ENCODE measurements at regions not wholly inside any gene's neighbourhood (a gene's known extent, or its start where the extent isn't known, plus 50 kb on each side); places are given as distances from the start of the nearest gene placed in this dataset.

DNA sequence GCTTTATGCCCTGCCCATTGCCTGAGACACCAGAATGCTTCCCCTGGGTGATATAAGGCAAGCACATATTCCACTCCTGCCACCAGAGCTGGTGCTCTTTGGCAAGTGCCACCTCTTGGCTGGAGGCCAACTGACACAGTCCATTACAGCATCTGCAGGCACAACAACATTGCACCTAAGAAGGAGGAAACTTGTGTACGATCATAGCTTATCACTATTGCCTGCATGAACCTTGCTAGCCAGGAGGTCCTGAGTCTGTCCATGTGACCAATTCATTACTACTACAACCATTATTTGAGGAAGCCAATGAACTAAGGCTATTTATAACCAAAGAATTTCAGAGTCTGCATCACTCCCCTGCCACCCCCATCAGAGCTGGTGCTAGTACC, 119.8 kb upstream of the SCAF11 start:
- no peak overlapping the region for H4K91ac ChIP-seq (ENCODE audit: low read depth, low read length)
- no peak overlapping the region for H3K4me3 ChIP-seq (ENCODE audit: low read depth, low read length)
- H2BK120ac ChIP-seq (ENCODE audit: insufficient read depth, low read length, poor library complexity): no peak overlapping the region
- no peak overlapping the region for H2AK5ac ChIP-seq (ENCODE audit: low read length)
- no peak overlapping the region for H3K27ac ChIP-seq (ENCODE audit: low read depth, low read length)
- no peak overlapping the region for H2BK12ac ChIP-seq (ENCODE audit: low read length)
- no CpG with 5 or more reads among the region's 1 CpG for WGBS (ENCODE audit: extremely low coverage, insufficient coverage, insufficient read length)
- H3K79me1 ChIP-seq (ENCODE audit: low read length): no peaks in the 10 kb centered on the region
- no peak overlapping the region for H3K14ac ChIP-seq (ENCODE audit: low read length)
- H2AFZ ChIP-seq (ENCODE audit: insufficient read depth, low read length, poor library complexity): no peak overlapping the region
- no peak overlapping the region for H2BK5ac ChIP-seq (ENCODE audit: low read depth, low read length, poor library complexity)
- no peak for DNase-seq
- no peak overlapping the region for H3K23ac ChIP-seq (ENCODE audit: low read length)
- H3K9me3 ChIP-seq (ENCODE audit: insufficient read depth, low read depth, low read length): peaks cover 1% of the 10 kb centered on the region
- no peak overlapping the region for H3K4me2 ChIP-seq (ENCODE audit: low read length)
- H4K8ac ChIP-seq (ENCODE audit: low read depth, low read length): no peak overlapping the region
- no peaks in the 10 kb centered on the region for H3K36me3 ChIP-seq (ENCODE audit: control insufficient read depth in 1 of 2, insufficient read depth in 2 of 2, low read length in 2 of 2)
- H3K79me2 ChIP-seq (ENCODE audit: control insufficient read depth, insufficient read depth, low read length, poor library complexity): no peaks in the 10 kb centered on the region
- no peaks in the 10 kb centered on the region for H3K27me3 ChIP-seq (ENCODE audit: insufficient read depth, low read length)
- H3K9ac ChIP-seq (ENCODE audit: low read length): no peak overlapping the region
- H4K12ac ChIP-seq (ENCODE audit: low read depth, low read length): no peak overlapping the region
- H3K4ac ChIP-seq (ENCODE audit: low read depth, low read length): no peak overlapping the region
- no peak overlapping the region for H3K18ac ChIP-seq (ENCODE audit: low read length)
- peaks cover 5 to 6% of the 10 kb centered on the region in 2 experiments for H3K4me1 ChIP-seq (ENCODE audit: control insufficient read depth in 1 of 2, insufficient read depth in 2 of 2, low read length in 2 of 2)

- H3K23ac ChIP-seq (ENCODE audit: low read length): no peak overlapping the region
- H3K27ac ChIP-seq (ENCODE audit: low read depth, low read length): no peak overlapping the region
- no peak overlapping the region for H2BK12ac ChIP-seq (ENCODE audit: low read length)
- no peak overlapping the region for H2AFZ ChIP-seq (ENCODE audit: insufficient read depth, low read length, poor library complexity)
- no peak overlapping the region for H4K8ac ChIP-seq (ENCODE audit: low read depth, low read length)
- H3K36me3 ChIP-seq (ENCODE audit: control insufficient read depth in 1 of 2, insufficient read depth in 2 of 2, low read length in 2 of 2): no peaks in the 10 kb centered on the region
- H3K9me3 ChIP-seq (ENCODE audit: insufficient read depth, low read depth, low read length): peaks cover 1% of the 10 kb centered on the region
- no peak overlapping the region for H2BK120ac ChIP-seq (ENCODE audit: insufficient read depth, low read length, poor library complexity)
- H2AK5ac ChIP-seq (ENCODE audit: low read length): no peak overlapping the region
- no peaks in the 10 kb centered on the region for H3K79me1 ChIP-seq (ENCODE audit: low read length)
- no peak overlapping the region for H3K18ac ChIP-seq (ENCODE audit: low read length)
- H3K9ac ChIP-seq (ENCODE audit: low read length): no peak overlapping the region
- H3K27me3 ChIP-seq (ENCODE audit: insufficient read depth, low read length): no peaks in the 10 kb centered on the region
- no peak overlapping the region for H4K12ac ChIP-seq (ENCODE audit: low read depth, low read length)
- H3K4me1 ChIP-seq (ENCODE audit: control insufficient read depth in 1 of 2, insufficient read depth in 2 of 2, low read length in 2 of 2): peaks cover 5 to 6% of the 10 kb centered on the region in 2 experiments
- H3K4ac ChIP-seq (ENCODE audit: low read depth, low read length): no peak overlapping the region
- H3K79me2 ChIP-seq (ENCODE audit: control insufficient read depth, insufficient read depth, low read length, poor library complexity): no peaks in the 10 kb centered on the region
- H3K4me2 ChIP-seq (ENCODE audit: low read length): no peak overlapping the region
- no peak for DNase-seq
- no peak overlapping the region for H2BK5ac ChIP-seq (ENCODE audit: low read depth, low read length, poor library complexity)
- H4K91ac ChIP-seq (ENCODE audit: low read depth, low read length): no peak overlapping the region
- no CpG with 5 or more reads among the region's 9 CpGs for WGBS (ENCODE audit: extremely low coverage, insufficient coverage, insufficient read length)
- no peak overlapping the region for H3K14ac ChIP-seq (ENCODE audit: low read length)
- H3K4me3 ChIP-seq (ENCODE audit: low read depth, low read length): no peak overlapping the region
These were observed 119.2 kb upstream of the SCAF11 start for GRCh38 chr12:46109343-46110222.

- no peak overlapping the region for H3K18ac ChIP-seq (ENCODE audit: low read length)
- peaks cover 1% of the 10 kb centered on the region for H3K9me3 ChIP-seq (ENCODE audit: insufficient read depth, low read depth, low read length)
- no peak overlapping the region for H2AFZ ChIP-seq (ENCODE audit: insufficient read depth, low read length, poor library complexity)
- H4K8ac ChIP-seq (ENCODE audit: low read depth, low read length): no peak overlapping the region
- H2BK12ac ChIP-seq (ENCODE audit: low read length): no peak overlapping the region
- H3K79me1 ChIP-seq (ENCODE audit: low read length): no peaks in the 10 kb centered on the region
- no peaks in the 10 kb centered on the region for H3K36me3 ChIP-seq (ENCODE audit: control insufficient read depth in 1 of 2, insufficient read depth in 2 of 2, low read length in 2 of 2)
- H3K79me2 ChIP-seq (ENCODE audit: control insufficient read depth, insufficient read depth, low read length, poor library complexity): no peaks in the 10 kb centered on the region
- no peaks in the 10 kb centered on the region for H3K27me3 ChIP-seq (ENCODE audit: insufficient read depth, low read length)
- no peak overlapping the region for H3K4ac ChIP-seq (ENCODE audit: low read depth, low read length)
- WGBS (ENCODE audit: extremely low coverage, insufficient coverage, insufficient read length): no CpG with 5 or more reads among the region's 1 CpG
- no peak overlapping the region for H3K14ac ChIP-seq (ENCODE audit: low read length)
- no peak overlapping the region for H3K23ac ChIP-seq (ENCODE audit: low read length)
- no peak overlapping the region for H2BK120ac ChIP-seq (ENCODE audit: insufficient read depth, low read length, poor library complexity)
- no peak overlapping the region for H4K12ac ChIP-seq (ENCODE audit: low read depth, low read length)
- H2BK5ac ChIP-seq (ENCODE audit: low read depth, low read length, poor library complexity): peak overlapping the region; percentile 16
- no peak overlapping the region for H3K9ac ChIP-seq (ENCODE audit: low read length)
- H3K4me1 ChIP-seq (ENCODE audit: control insufficient read depth in 1 of 2, insufficient read depth in 2 of 2, low read length in 2 of 2): peaks cover 5 to 6% of the 10 kb centered on the region in 2 experiments
- H3K4me2 ChIP-seq (ENCODE audit: low read length): no peak overlapping the region
- no peak overlapping the region for H3K4me3 ChIP-seq (ENCODE audit: low read depth, low read length)
- no peak overlapping the region for H3K27ac ChIP-seq (ENCODE audit: low read depth, low read length)
- no peak overlapping the region for H4K91ac ChIP-seq (ENCODE audit: low read depth, low read length)
- DNase-seq: no peak
- no peak overlapping the region for H2AK5ac ChIP-seq (ENCODE audit: low read length)
These were observed 118.3 kb upstream of the SCAF11 start for GRCh38 chr12:46108721-46109120.

GRCh38 chr12:46107591-46107990, 117.2 kb upstream of the SCAF11 start:
- Histone ChIP-seq H3K4me1 (ENCODE audit: control insufficient read depth in 1 of 2, insufficient read depth in 2 of 2, low read length in 2 of 2) (peaks cover 5 to 6% of the 10 kb centered on the region in 2 experiments), H3K4ac (ENCODE audit: low read depth, low read length) (no peak overlapping the region), H3K79me2 (ENCODE audit: control insufficient read depth, insufficient read depth, low read length, poor library complexity) (no peaks in the 10 kb centered on the region), H2BK120ac (ENCODE audit: insufficient read depth, low read length, poor library complexity) (no peak overlapping the region), H2BK12ac (ENCODE audit: low read length) (no peak overlapping the region), H3K9ac (ENCODE audit: low read length) (no peak overlapping the region), H2BK5ac (ENCODE audit: low read depth, low read length, poor library complexity) (no peak overlapping the region), H3K27ac (ENCODE audit: low read depth, low read length) (no peak overlapping the region), H3K18ac (ENCODE audit: low read length) (no peak overlapping the region), H4K8ac (ENCODE audit: low read depth, low read length) (no peak overlapping the region), H3K36me3 (ENCODE audit: control insufficient read depth in 1 of 2, insufficient read depth in 2 of 2, low read length in 2 of 2) (no peaks in the 10 kb centered on the region), H3K9me3 (ENCODE audit: insufficient read depth, low read depth, low read length) (peaks cover 1% of the 10 kb centered on the region), H3K79me1 (ENCODE audit: low read length) (no peaks in the 10 kb centered on the region), H2AFZ (ENCODE audit: insufficient read depth, low read length, poor library complexity) (no peak overlapping the region), H2AK5ac (ENCODE audit: low read length) (no peak overlapping the region), H3K4me3 (ENCODE audit: low read depth, low read length) (no peak overlapping the region), H3K14ac (ENCODE audit: low read length) (no peak overlapping the region), H4K91ac (ENCODE audit: low read depth, low read length) (no peak overlapping the region), H3K4me2 (ENCODE audit: low read length) (no peak overlapping the region), H4K12ac (ENCODE audit: low read depth, low read length) (no peak overlapping the region), H3K23ac (ENCODE audit: low read length) (no peak overlapping the region), H3K27me3 (ENCODE audit: insufficient read depth, low read length) (no peaks in the 10 kb centered on the region)
- no peak for DNase-seq
- WGBS (ENCODE audit: extremely low coverage, insufficient coverage, insufficient read length): no CpG with 5 or more reads among the region's 2 CpGs

All from trophoblast cell (in vitro differentiated cells and primary cell).